ENCODE measurements at regions not wholly inside any gene's neighbourhood (a gene's known extent, or its start where the extent isn't known, plus 50 kb on each side); places are given as distances from the start of the nearest gene placed in this dataset.
A peak's percentile ranks its signal among the peaks of the same experiment; 100 is the strongest.
"Not testable (repeated sequence)": the region's sequence is repeated elsewhere in the genome, so short reads cannot be mapped to it uniquely, and the experiment has no call there.

DNA sequence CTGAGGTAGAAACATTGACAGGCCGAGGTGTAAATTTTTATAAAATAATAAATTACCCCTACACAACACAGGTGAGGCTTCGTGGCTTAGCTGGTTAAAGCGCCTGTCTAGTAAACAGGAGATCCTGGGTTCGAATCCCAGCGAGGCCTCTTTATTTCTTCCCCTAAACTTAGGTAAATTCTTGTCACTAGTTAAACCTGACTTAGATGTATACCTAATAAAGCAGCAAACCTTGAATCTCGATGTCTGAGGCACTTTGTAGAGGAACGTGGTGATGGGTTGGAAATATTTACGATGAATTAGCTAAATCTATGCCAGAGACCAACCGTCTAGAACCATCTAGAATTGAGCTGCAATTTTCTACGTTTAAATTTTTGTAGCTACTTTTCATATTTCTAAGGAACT lies 185.6 kb downstream of the OR2B2 start:
- no peaks in the 10 kb centered on the region for H3K36me3 Mint-ChIP-seq (ENCODE audit: insufficient read depth)
- H3K4me1 Mint-ChIP-seq: no peaks in the 10 kb centered on the region
- ATAC-seq (replicated peaks; ENCODE audit: extremely low read depth, poor library complexity, severe bottlenecking) (no peak), DNase-seq (ENCODE audit: low spot score in 2 of 2) (no peak)
- H3K4me3 Mint-ChIP-seq: no peak overlapping the region
- no peaks in the 10 kb centered on the region for H3K9me3 Mint-ChIP-seq
- H3K27me3 Mint-ChIP-seq: peaks cover 58% of the 10 kb centered on the region
- H3K27ac Mint-ChIP-seq (ENCODE audit: low read depth): no peak overlapping the region

DNA sequence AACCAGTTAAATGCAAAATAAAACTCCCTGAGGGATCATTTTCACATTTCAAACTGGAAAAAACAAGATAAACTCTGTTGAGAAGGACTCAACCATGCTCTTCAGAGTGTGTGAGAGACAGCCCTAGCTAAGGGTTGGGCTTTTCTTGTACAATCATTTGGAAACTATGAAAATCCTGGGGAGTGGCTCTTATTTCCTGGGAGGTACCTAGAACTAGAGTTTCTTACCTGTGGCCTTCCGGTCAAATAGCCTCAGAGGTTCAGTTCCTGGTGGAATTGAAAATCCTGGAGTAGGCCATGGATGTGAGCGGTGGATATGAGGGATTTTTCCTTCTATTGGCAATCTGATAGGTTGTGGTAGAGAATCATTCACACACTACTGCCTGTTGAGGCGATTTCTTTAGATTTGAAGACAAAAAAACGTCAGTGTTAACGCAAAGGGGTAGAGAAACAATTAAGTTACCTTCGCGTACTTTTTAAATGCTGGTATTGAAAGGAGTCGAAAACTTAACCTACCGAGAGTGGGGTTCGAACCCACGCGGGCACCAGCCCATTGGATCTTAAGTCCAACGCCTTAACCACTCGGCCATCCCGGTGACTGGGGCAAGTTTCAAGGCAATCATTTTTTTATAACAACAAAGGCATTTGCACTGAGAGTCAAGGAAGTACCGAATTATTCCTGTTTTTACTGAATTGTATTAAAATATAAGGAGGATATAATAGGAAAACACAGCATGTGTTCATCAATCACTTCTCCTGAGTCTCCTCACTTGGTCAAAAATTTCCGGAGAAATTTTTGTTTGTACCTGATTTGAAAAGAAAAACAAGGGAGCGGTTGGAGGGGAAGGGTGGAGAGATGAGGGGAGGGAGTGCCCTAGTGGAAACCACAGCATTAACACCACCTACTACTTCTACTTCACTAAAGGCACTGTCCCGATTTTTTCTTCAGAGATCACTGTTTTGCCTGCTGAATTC lies 191.3 kb downstream of the OR2B2 start:
- Mint-ChIP-seq H3K4me3 (no peak overlapping the region), H3K27ac (ENCODE audit: low read depth) (no peak overlapping the region), H3K36me3 (ENCODE audit: insufficient read depth) (peaks cover 4% of the 10 kb centered on the region), H3K4me1 (no peaks in the 10 kb centered on the region), H3K27me3 (peaks cover 45% of the 10 kb centered on the region), H3K9me3 (no peaks in the 10 kb centered on the region)
- DNase-seq (ENCODE audit: low spot score in 2 of 2) (no peak), ATAC-seq (replicated peaks; ENCODE audit: extremely low read depth, poor library complexity, severe bottlenecking) (no peak)

DNA sequence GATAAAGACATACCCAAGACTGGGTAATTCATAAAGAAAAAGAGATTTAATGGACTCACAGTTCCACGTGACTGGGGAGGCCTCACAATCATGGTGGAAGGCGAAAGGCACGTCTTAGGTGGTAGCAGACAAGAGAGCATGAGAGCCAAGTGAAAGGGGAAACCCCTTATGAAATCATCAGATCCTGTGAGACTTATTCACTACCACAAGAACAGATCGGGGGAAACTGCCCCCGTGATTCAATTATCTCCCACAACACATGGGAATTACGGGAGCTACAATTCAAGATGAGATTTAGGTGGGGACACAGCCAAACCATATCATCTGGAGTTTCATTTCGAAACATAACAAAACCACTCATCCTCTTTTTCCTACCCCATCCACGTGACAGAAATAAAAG lies 193.2 kb downstream of the OR2B2 start:
- DNase-seq (ENCODE audit: low spot score in 2 of 2); H3K27ac Mint-ChIP-seq (ENCODE audit: low read depth); ATAC-seq (replicated peaks; ENCODE audit: extremely low read depth, poor library complexity, severe bottlenecking); H3K9me3 Mint-ChIP-seq; H3K4me1 Mint-ChIP-seq; H3K36me3 Mint-ChIP-seq (ENCODE audit: insufficient read depth); H3K4me3 Mint-ChIP-seq: not testable (repeated sequence)
- H3K27me3 Mint-ChIP-seq: peaks cover 45% of the 10 kb centered on the region

DNA sequence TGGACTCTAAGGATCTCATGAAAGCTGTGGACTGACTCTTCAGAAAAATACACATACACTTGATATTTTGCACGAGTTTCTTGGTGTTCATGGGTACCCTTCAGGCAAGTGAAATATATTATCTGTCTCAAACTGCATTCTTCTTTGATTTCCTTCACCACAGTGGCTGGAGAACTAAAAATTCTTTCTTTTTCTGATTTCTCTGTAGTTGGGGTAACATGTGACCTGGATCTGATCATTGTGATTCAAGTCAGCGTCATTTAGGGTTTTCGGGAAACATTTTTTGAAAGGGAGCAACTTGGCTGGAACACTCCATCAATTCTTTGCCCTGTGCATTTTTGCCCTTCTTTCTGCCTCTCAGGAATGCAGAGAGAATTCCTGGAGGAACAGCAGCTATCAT lies 205.8 kb downstream of the OR2B2 start:
- no peaks in the 10 kb centered on the region for H3K27me3 Mint-ChIP-seq
- H3K4me3 Mint-ChIP-seq: no peak overlapping the region
- no peak for ATAC-seq (replicated peaks; ENCODE audit: extremely low read depth, poor library complexity, severe bottlenecking)
- no peak overlapping the region for H3K27ac Mint-ChIP-seq (ENCODE audit: low read depth)
- H3K9me3 Mint-ChIP-seq: no peaks in the 10 kb centered on the region
- no peaks in the 10 kb centered on the region for H3K4me1 Mint-ChIP-seq
- H3K36me3 Mint-ChIP-seq (ENCODE audit: insufficient read depth): peaks cover 26% of the 10 kb centered on the region
- no peak for DNase-seq (ENCODE audit: low spot score in 2 of 2)

DNA sequence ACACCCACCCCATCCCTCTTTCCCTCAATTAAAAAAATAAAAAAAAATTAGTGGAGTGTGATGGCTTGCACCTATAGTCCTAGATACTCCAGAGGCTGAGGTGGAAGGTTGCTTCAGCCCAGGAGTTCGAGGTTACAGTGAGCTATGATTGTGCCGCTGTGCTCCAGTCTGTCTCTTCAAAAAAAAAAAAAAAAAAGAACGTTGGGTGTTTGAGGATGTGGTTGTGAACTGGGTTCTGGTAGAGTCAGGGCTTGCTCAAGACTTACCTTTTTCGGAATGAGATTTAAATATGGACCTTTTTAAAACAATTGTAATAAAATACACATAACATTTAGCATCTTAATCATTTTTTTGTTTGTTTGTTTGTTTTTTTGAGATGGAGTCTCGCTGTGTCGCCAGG lies 211.9 kb downstream of the OR2B2 start:
- H3K36me3 Mint-ChIP-seq (ENCODE audit: insufficient read depth): peaks cover 20% of the 10 kb centered on the region
- H3K27ac Mint-ChIP-seq (ENCODE audit: low read depth): no peak overlapping the region
- peaks cover 19% of the 10 kb centered on the region for H3K4me1 Mint-ChIP-seq
- H3K27me3 Mint-ChIP-seq: no peaks in the 10 kb centered on the region
- DNase-seq (ENCODE audit: low spot score in 2 of 2) (no peak), ATAC-seq (replicated peaks; ENCODE audit: extremely low read depth, poor library complexity, severe bottlenecking) (no peak)
- no peak overlapping the region for H3K4me3 Mint-ChIP-seq
- H3K9me3 Mint-ChIP-seq: no peaks in the 10 kb centered on the region

DNA sequence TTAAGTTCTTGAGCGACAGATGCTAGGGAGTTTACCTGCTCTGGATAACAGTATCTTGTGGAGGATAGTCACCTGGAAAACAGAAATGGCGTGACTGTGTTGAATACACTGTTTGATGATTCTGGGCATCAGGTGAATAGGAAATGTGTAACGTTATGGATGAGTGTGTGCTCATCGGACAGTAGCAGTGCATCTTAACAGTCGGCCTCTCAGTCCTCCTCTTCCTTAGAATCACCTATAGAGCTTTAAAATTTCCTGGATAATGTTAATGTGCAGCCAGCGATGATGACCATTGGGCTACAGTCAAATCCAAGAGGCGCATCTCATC lies 217.7 kb downstream of the OR2B2 start:
- ATAC-seq (replicated peaks; ENCODE audit: extremely low read depth, poor library complexity, severe bottlenecking): no peak
- Mint-ChIP-seq H3K27me3 (no peaks in the 10 kb centered on the region), H3K9me3 (no peaks in the 10 kb centered on the region), H3K27ac (ENCODE audit: low read depth) (peak overlapping the region; percentile 86), H3K4me1 (peaks cover 27% of the 10 kb centered on the region), H3K36me3 (ENCODE audit: insufficient read depth) (peaks cover 13% of the 10 kb centered on the region), H3K4me3 (peak overlapping the region; percentile 98)
- no peak for DNase-seq (ENCODE audit: low spot score in 2 of 2)

DNA sequence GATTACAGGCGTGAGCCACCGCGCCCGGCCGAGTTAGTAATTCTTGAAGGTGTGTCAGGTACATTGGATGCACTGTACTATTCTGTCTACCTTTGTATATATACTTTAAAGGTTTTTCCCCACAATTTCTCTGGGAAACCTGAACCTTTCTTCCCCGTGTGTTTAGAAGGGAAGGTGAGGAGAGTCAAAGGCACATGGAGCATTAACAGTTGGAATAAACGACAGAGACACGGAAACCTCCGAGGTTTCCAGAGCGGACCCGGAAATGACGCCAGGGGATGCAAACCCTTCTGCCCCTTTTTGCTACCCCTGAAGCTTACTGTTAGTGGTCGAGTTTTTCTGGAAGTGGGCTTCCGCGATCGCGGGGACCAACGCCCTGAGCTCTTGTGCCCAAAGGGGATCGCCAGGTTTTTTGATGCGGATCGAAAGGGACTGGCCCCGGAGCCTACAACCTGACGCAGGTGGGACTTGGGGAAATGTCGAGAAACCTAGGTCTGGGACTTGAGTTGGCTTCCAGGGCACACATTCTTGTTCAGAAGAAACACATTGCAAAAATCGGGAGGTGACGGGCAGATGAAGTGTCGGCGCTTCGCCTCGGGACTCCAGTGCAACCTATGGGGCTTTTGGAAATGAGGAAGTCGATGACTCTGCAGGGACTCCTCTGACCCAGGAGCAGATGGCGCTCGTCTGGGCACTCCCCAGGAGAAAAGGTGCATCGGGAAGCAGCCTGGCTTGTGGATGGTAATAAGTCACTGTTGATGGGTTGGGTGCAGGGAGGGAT lies 218.2 kb downstream of the OR2B2 start:
- Mint-ChIP-seq H3K36me3 (ENCODE audit: insufficient read depth) (peaks cover 15% of the 10 kb centered on the region), H3K4me3 (peak overlapping the region; percentile 98), H3K4me1 (peaks cover 22% of the 10 kb centered on the region), H3K9me3 (no peaks in the 10 kb centered on the region), H3K27me3 (no peaks in the 10 kb centered on the region), H3K27ac (ENCODE audit: low read depth) (peak overlapping the region; percentile 86)
- peak; percentile 43 for ATAC-seq (replicated peaks; ENCODE audit: extremely low read depth, poor library complexity, severe bottlenecking)
- no peak for DNase-seq (ENCODE audit: low spot score in 2 of 2)

DNA sequence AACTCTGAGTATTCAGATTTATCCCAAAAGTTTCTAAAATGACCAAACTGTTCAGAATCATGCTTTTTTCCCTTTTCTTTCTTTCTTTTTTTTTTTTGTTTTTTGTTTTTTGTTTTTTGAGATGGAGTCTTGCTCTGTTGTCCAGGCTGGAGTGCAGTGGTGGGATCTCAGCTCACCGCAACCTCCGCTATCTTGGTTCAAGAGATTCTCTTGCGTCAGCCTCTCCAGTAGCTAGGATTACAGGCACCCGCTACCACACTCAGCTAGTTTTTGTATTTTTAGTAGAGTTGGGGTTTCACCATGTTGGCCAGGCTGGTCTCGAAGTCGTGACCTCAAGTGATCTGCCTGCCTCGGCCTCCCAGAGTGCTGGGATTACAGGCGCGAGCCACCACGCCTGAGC lies 219.2 kb upstream of the ZNF184 start:
- Mint-ChIP-seq H3K4me1 (peaks cover 36% of the 10 kb centered on the region), H3K36me3 (ENCODE audit: insufficient read depth) (peaks cover 28% of the 10 kb centered on the region), H3K4me3 (peak overlapping the region; percentile 98)
- H3K27ac Mint-ChIP-seq (ENCODE audit: low read depth); H3K27me3 Mint-ChIP-seq; DNase-seq (ENCODE audit: low spot score in 2 of 2); ATAC-seq (replicated peaks; ENCODE audit: extremely low read depth, poor library complexity, severe bottlenecking); H3K9me3 Mint-ChIP-seq: not testable (repeated sequence)

DNA sequence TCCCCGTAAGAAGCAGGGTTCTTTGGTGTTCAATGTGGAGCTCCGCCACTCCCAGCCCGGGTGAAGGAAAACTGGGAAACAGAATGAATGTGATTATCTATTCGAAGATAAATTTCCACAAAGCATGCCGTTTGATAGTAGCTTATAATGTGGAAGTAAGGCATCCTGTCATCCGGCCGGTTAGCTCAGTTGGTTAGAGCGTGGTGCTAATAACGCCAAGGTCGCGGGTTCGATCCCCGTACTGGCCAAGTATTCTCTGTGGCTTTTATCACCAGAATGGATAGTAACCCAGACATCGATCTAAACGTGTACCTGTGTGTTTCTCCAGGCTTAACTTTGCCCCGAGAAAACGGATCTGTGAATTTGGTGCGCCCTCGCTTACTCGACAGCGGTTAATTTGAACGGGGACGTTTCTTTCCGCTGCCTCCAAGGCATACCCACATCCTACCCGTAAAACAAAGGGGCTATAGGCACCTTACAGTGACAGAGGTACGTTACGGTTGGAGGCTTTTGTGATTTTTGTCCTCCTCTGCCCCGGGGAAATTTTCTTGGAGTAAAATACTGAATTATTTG lies 215.2 kb upstream of the ZNF184 start:
- H3K36me3 Mint-ChIP-seq (ENCODE audit: insufficient read depth): peaks cover 43% of the 10 kb centered on the region
- no peaks in the 10 kb centered on the region for H3K9me3 Mint-ChIP-seq
- H3K4me3 Mint-ChIP-seq: peak overlapping the region; percentile 91
- H3K27me3 Mint-ChIP-seq: no peaks in the 10 kb centered on the region
- ATAC-seq (replicated peaks; ENCODE audit: extremely low read depth, poor library complexity, severe bottlenecking) (peak; percentile 81), DNase-seq (ENCODE audit: low spot score in 2 of 2) (peak; percentile 86 to 90)
- peak overlapping the region; percentile 100 for H3K27ac Mint-ChIP-seq (ENCODE audit: low read depth)
- H3K4me1 Mint-ChIP-seq: peaks cover 16% of the 10 kb centered on the region

DNA sequence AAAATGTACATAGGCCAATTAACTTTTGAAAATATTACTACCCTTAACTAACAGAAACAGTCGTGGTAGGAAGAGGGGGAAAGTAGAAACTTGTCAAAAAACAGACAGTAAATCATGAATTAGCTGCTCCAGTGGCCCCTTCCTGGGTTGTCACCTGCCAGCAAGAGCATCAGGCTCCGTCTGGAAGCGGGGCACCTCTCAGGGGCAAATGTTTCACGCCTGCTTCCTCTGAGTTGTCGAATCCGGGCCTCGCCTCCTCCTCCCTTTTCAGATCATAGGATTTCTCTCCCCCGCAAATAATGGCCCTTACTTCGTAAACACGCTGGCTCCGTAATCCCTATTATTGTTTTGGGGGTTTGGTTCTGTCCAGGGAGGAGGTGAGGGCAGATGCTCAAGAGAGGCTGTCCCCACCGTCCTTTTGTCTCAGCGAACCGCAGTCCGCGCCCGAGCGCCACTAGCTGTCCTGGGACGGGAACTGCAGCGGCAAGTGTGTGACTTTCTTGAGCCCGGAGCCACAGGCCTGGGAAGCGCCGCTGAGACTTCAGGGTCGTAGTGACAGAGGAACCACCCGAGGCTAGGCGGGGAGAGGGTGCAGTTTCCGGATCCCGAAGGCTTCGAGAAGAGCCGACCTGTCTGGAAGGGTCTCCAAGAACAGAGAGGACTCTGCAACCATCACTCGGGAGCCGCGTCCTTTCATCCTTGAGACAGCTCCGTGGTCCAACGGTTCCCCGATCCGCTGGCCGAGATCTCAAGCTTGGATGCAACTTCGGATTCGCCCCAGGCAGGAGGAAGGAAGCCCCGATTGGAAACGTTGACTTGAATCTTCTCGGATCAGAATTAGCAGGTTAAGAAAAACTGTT lies 214.5 kb upstream of the ZNF184 start:
- H3K4me3 Mint-ChIP-seq: peak overlapping the region; percentile 91
- peak; percentile 62 to 68 for DNase-seq (ENCODE audit: low spot score in 2 of 2)
- no peaks in the 10 kb centered on the region for H3K9me3 Mint-ChIP-seq
- peaks cover 41% of the 10 kb centered on the region for H3K36me3 Mint-ChIP-seq (ENCODE audit: insufficient read depth)
- peaks cover 4% of the 10 kb centered on the region for H3K27me3 Mint-ChIP-seq
- H3K27ac Mint-ChIP-seq (ENCODE audit: low read depth): peak overlapping the region; percentile 100
- ATAC-seq (replicated peaks; ENCODE audit: extremely low read depth, poor library complexity, severe bottlenecking): peak; percentile 61
- H3K4me1 Mint-ChIP-seq: peaks cover 16% of the 10 kb centered on the region

DNA sequence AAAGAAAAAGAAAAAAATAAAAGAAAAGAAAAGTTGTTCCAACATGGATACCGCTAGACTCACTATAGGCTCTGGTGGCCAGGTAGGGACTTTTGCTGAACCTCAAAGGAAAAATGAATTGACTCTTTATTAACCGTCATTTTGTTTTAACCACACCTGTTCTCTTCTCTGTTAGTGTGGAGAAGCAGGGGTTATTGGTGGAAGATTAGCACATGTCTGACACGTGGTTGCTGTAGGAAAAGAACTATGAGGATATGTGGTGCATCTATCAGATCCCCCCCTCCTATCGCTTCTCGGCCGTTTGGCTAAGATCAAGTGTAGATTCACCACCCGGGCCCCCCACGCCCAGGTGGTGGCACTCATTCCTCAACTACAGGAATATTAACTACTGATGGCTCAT lies 212.4 kb upstream of the ZNF184 start:
- DNase-seq (ENCODE audit: low spot score in 2 of 2) (no peak), ATAC-seq (replicated peaks; ENCODE audit: extremely low read depth, poor library complexity, severe bottlenecking) (no peak)
- Mint-ChIP-seq H3K4me1 (peaks cover 16% of the 10 kb centered on the region), H3K9me3 (no peaks in the 10 kb centered on the region), H3K4me3 (peak overlapping the region; percentile 68), H3K27me3 (peaks cover 25% of the 10 kb centered on the region), H3K27ac (ENCODE audit: low read depth) (peak overlapping the region; percentile 86), H3K36me3 (ENCODE audit: insufficient read depth) (peaks cover 52% of the 10 kb centered on the region)
